Endothelial cell of umbilical vein (primary cell): ENCODE measurements at regions not wholly inside any gene's neighbourhood (a gene's known extent, or its start where the extent isn't known, plus 50 kb on each side); places are given as distances from the start of the nearest gene placed in this dataset.

Source experiments
- BruUV-seq: library from RNA; stranded (reverse); fragments of 400-500 nt; replicated peaks from 2 replicates; lab custom pipeline; 2021; lab: Mats Ljungman, UMichigan
- CTCF ChIA-PET: fragments of 300-600, 350-600 bp; sonication (Branson Sonifier 250); formaldehyde crosslinking; loops from one replicate; lab custom pipeline; 2021; ENCODE audit warnings: antibody characterized with exemption, inconsistent platforms; lab: Charles Lee
- POLR2A ChIA-PET: fragments of 300-600, 350-600 bp; sonication (Branson Sonifier 250); formaldehyde crosslinking; loops from one replicate; lab custom pipeline; 2021; ENCODE audit warnings: antibody characterized with exemption, inconsistent platforms; lab: Charles Lee
- DNase-seq: peaks from one replicate; pipeline ENCODE4 v3.0.0-alpha.2; 2011; ENCODE audit warnings: low read depth, low spot score
- FAIRE-seq: peaks from 2 replicates; lab custom pipeline; 2011; peaks lifted over from hg19 to GRCh38; lab: Jason Lieb, UNC
- H2AFZ ChIP-seq: 2 replicates; pipeline ENCODE4 v1.6.0; 2012; ENCODE audit warnings: low read depth, low read length, control low read depth, inconsistent platforms
- H3K27ac ChIP-seq: 2 replicates; pipeline ENCODE4 v1.5.1; 2011; ENCODE audit warnings: low read depth, mild to moderate bottlenecking, control low read depth, low read length, moderate library complexity; ENCODE audit not compliant: insufficient read depth
- H3K27me3 ChIP-seq, 2 experiments: 2 replicates each; pipeline versions ENCODE4 v1.6.0 to v1.6.1; 2011; ENCODE audit warnings: low read length in 2 of 2, mixed read lengths in 1 of 2; ENCODE audit not compliant: control insufficient read depth in 2 of 2, insufficient read depth in 2 of 2
- H3K36me3 ChIP-seq, 2 experiments: 2 replicates in 1 of 2; 3 replicates in 1 of 2; pipeline ENCODE4 v1.5.1; 2011; ENCODE audit warnings: low read length in 2 of 2, mild to moderate bottlenecking in 1 of 2, moderate library complexity in 1 of 2; ENCODE audit not compliant: control insufficient read depth in 2 of 2, insufficient read depth in 2 of 2; ENCODE audit errors: extremely low read depth in 1 of 2
- H3K4me1 ChIP-seq: 3 replicates; pipeline ENCODE4 v1.5.1; 2011; ENCODE audit warnings: mild to moderate bottlenecking, low read length; ENCODE audit not compliant: control insufficient read depth, insufficient read depth; ENCODE audit errors: extremely low read depth
- H3K4me2 ChIP-seq: 2 replicates; pipeline ENCODE4 v1.6.1; 2011; ENCODE audit warnings: low read length, control low read depth, mixed read lengths; ENCODE audit not compliant: insufficient read depth
- H3K4me3 ChIP-seq, 3 experiments: fragments of 200-600 bp in 1 of 3; sonication (generic), shearing (Covaris generic) in 1 of 3; replicated peaks in 1 of 3; 2 replicates each; pipeline ENCODE4 v1.5.1; 2011 to 2016; ENCODE audit warnings: control low read depth in 3 of 3, low read length in 3 of 3, mild to moderate bottlenecking in 2 of 3, inconsistent platforms in 1 of 3, low read depth in 1 of 3, moderate library complexity in 1 of 3; ENCODE audit not compliant: insufficient read depth in 1 of 3
- H3K79me2 ChIP-seq: 2 replicates; pipeline ENCODE4 v1.6.0; 2012; ENCODE audit warnings: low read length, inconsistent platforms; ENCODE audit not compliant: control insufficient read depth, insufficient read depth
- H3K9ac ChIP-seq: replicated peaks from 2 replicates; pipeline ENCODE3; 2011; ENCODE audit warnings: low read length, control low read depth; ENCODE audit not compliant: insufficient read depth; ENCODE audit errors: extremely low read depth
- H3K9me1 ChIP-seq: replicated peaks from 3 replicates; pipeline ENCODE4 v1.6.0; 2011; ENCODE audit warnings: mild to moderate bottlenecking, low read length; ENCODE audit not compliant: control insufficient read depth, insufficient read depth; ENCODE audit errors: extremely low read depth
- H3K9me3 ChIP-seq: replicated peaks from 2 replicates; pipeline ENCODE4 v1.5.1; 2012; ENCODE audit warnings: low read length, inconsistent platforms; ENCODE audit not compliant: control insufficient read depth, insufficient read depth
- H4K20me1 ChIP-seq: replicated peaks from 2 replicates; pipeline ENCODE3; 2011; ENCODE audit warnings: mild to moderate bottlenecking, low read length; ENCODE audit not compliant: control insufficient read depth, insufficient read depth; ENCODE audit errors: extremely low read depth
- CTCF ChIP-seq, 2 donors: IDR thresholded peaks; 1 replicate in 1 of 2; 2 replicates in 1 of 2; pipeline ENCODE4 v1.5.1; 2011; ENCODE audit warnings: low read length in 2 of 2, mild to moderate bottlenecking in 2 of 2, moderate library complexity in 2 of 2, control low read depth in 1 of 2, inconsistent platforms in 1 of 2, low read depth in 1 of 2; ENCODE audit not compliant: insufficient read depth in 1 of 2; ENCODE audit errors: extremely low read depth in 1 of 2
- EZH2 ChIP-seq: IDR thresholded peaks from 2 replicates; pipeline ENCODE4 v1.6.1; 2012; ENCODE audit warnings: borderline replicate concordance, low read depth, mild to moderate bottlenecking, moderate library complexity, low read length, inconsistent platforms; ENCODE audit not compliant: severe bottlenecking
- FOS ChIP-seq: IDR thresholded peaks from 2 replicates; pipeline ENCODE4 v1.6.1; 2011; ENCODE audit warnings: mild to moderate bottlenecking, low read length, moderate library complexity, borderline replicate concordance; ENCODE audit not compliant: insufficient read depth
- GATA2 ChIP-seq: IDR thresholded peaks from 2 replicates; pipeline ENCODE4 v1.7.0; 2011; ENCODE audit warnings: low read depth, mild to moderate bottlenecking, moderate library complexity, mixed read lengths, low read length; ENCODE audit not compliant: insufficient read length, insufficient read depth
- JUN ChIP-seq: IDR thresholded peaks from 2 replicates; pipeline ENCODE4 v1.6.1; 2011; ENCODE audit warnings: borderline replicate concordance, low read depth; ENCODE audit not compliant: insufficient read length, insufficient read depth
- MAX ChIP-seq: IDR thresholded peaks from 2 replicates; pipeline ENCODE4 v1.6.1; 2011; ENCODE audit not compliant: insufficient read depth, insufficient read length
- MYC ChIP-seq: IDR thresholded peaks from one replicate; pipeline ENCODE4 v1.6.1; 2011; ENCODE audit warnings: mild to moderate bottlenecking, low read depth, low read length
- POLR2A ChIP-seq: IDR thresholded peaks from 2 replicates; pipeline ENCODE4 v1.6.1; 2012; ENCODE audit warnings: low read depth, mild to moderate bottlenecking, control low read depth, low read length
- POLR2AphosphoS5 ChIP-seq: IDR thresholded peaks from 2 replicates; pipeline ENCODE4 v1.6.1; 2012; ENCODE audit warnings: low read depth, mild to moderate bottlenecking, control low read depth, low read length, moderate library complexity; ENCODE audit not compliant: insufficient read depth
- dilution Hi-C: fragments of 300-500 bp; cut with MboI; formaldehyde crosslinking; loops from one replicate; pipeline ENCODE4 v1.15.0; 2019; ENCODE audit warnings: low sequenced_read_pairs; ENCODE audit not compliant: extremely low pct_ligation_motif_present
- intact Hi-C: fragments of 100-400 bp; cut with micrococcal nuclease; formaldehyde crosslinking; loops from one replicate; pipeline ENCODE4 v1.10.0; 2022

GRCh38 chr12:20181416-20182180 lies 186.7 kb upstream of the PDE3A start:
- Histone ChIP-seq H3K4me2 (no peak overlapping the region), H2AFZ (no peak overlapping the region), H4K20me1 (no peaks in the 10 kb centered on the region), H3K9me3 (no peaks in the 10 kb centered on the region), H3K4me1 (peaks cover 16% of the 10 kb centered on the region), H3K9me1 (no peaks in the 10 kb centered on the region), H3K4me3 (no peak overlapping the region), H3K27me3 (no peaks in the 10 kb centered on the region), H3K36me3 (no peaks in the 10 kb centered on the region), H3K9ac (no peak overlapping the region), H3K27ac (no peak overlapping the region), H3K79me2 (no peaks in the 10 kb centered on the region)
- dilution Hi-C loops (no loop called here), intact Hi-C loops (no loop called here)
- no TSS peak for BruUV-seq
- FAIRE-seq = no peak
- ChIA-PET POLR2A (no interaction called here), CTCF (no interaction called here)
- DNase-seq = no peak
- TF ChIP-seq MAX (no peak), FOS (no peak), EZH2 (no peak), GATA2 (no peak), POLR2AphosphoS5 (no peak), MYC (no peak), CTCF (IDR thresholded peaks at IDR 0.05; ENCODE audit: extremely low read depth in 1 of 2, insufficient read depth in 1 of 2, low read depth in 1 of 2, low read length in 2 of 2) (no peak), POLR2A (no peak), JUN (no peak)
